ENCODE measurements at regions not wholly inside any gene's neighbourhood (a gene's known extent, or its start where the extent isn't known, plus 50 kb on each side); places are given as distances from the start of the nearest gene placed in this dataset.
A peak's percentile ranks its signal among the peaks of the same experiment; 100 is the strongest.

DNA sequence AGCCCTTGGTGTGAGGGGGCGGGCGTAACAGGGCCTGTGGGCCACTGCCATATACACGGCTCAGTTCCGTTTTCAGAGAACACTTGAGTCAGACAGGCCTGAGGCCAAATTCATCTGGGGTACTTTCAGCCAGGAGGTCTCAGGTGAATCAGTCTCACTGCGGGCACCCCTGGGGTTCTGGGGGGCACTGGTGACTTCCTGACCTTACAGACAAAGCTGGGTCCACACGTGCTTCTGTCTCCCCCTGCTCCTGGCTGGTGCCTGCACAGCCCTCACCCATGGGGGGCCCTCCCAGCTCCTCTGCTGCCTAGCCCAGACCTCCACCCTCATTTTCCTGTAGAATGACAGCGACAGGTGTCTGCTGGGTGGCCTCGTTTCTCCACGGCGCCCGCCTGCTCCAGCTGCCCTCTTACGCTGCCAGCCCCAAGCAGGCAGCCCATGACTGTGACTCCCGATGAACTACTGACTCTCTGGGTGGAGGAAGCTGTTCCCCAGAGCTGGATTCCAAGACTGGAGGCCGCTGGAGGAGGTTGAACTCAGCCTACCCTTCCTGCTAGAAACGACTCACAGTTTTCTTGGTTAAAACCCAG lies 374.1 kb upstream of the IRX4 start:
- no peaks in the 10 kb centered on the region for H3K9me3 ChIP-seq
- no peak overlapping the region for H3K4me3 ChIP-seq
- H3K27me3 ChIP-seq (replicated peaks; ENCODE audit: insufficient read depth) = no peaks in the 10 kb centered on the region
- no peaks in the 10 kb centered on the region for H3K36me3 ChIP-seq
- DNase-seq (ENCODE audit: low spot score) = no peak
- 85% methylated on average over 14 of the region's 15 CpGs for WGBS
- H3K4me1 ChIP-seq (replicated peaks) = no peaks in the 10 kb centered on the region
- H3K27ac ChIP-seq = no peak overlapping the region
- TF ChIP-seq POLR2A (IDR thresholded peaks at IDR 0.05) (no peak), POLR2AphosphoS5 (IDR thresholded peaks at IDR 0.05) (no peak)
- TF ChIP-seq, protein P1, sequence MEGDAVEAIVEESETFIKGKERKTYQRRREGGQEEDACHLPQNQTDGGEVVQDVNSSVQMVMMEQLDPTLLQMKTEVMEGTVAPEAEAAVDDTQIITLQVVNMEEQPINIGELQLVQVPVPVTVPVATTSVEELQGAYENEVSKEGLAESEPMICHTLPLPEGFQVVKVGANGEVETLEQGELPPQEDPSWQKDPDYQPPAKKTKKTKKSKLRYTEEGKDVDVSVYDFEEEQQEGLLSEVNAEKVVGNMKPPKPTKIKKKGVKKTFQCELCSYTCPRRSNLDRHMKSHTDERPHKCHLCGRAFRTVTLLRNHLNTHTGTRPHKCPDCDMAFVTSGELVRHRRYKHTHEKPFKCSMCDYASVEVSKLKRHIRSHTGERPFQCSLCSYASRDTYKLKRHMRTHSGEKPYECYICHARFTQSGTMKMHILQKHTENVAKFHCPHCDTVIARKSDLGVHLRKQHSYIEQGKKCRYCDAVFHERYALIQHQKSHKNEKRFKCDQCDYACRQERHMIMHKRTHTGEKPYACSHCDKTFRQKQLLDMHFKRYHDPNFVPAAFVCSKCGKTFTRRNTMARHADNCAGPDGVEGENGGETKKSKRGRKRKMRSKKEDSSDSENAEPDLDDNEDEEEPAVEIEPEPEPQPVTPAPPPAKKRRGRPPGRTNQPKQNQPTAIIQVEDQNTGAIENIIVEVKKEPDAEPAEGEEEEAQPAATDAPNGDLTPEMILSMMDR (IDR thresholded peaks at IDR 0.05) = no peak
- intact Hi-C loops (cut with DNase I) = no loop called here

DNA sequence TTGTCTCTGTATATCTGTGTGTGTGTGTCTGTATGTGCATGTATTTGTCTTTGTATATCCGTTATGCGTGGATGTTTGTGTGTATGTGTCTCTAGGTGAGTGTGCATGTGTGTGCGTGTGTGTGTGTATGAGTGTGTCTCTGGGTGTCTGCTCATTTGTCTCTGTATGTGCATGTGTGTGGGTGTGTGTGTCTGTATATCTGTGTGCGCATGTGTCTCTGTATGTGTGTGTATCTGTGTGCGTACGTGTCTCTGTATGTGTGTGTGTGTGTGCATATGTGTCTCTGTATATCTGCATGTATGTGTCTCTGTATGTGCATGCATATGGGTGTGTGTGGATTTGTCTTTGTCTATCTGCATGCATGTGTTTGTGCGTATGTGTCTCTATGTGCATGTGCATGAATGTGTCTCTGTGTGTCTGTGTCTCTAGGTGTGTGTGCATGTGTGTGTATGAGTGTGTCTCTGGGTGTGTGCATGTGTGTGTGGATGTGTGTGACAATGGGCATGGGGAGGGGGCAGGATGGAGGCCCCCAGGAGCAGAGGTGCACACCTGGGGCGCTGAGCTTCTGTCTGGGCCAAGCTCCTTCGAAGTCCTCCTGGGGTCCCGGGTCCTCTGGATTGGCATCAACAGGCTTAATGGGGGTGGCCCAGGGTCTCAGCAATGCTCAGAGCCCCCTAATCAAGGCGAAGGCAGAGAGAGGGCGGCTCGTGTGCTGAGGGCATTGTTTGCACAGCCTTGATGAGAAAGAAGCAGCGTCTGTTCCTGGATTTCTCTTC lies 373.4 kb upstream of the IRX4 start:
- TF ChIP-seq, protein P1 (IDR thresholded peaks at IDR 0.05) = no peak
- no peak for TF ChIP-seq POLR2AphosphoS5 (IDR thresholded peaks at IDR 0.05)
- no peak for TF ChIP-seq POLR2A (IDR thresholded peaks at IDR 0.05)
- no peak for DNase-seq (ENCODE audit: low spot score)
- Histone ChIP-seq H3K4me3 (no peak overlapping the region), H3K36me3 (no peaks in the 10 kb centered on the region), H3K4me1 (replicated peaks) (no peaks in the 10 kb centered on the region), H3K9me3 (no peaks in the 10 kb centered on the region), H3K27me3 (replicated peaks; ENCODE audit: insufficient read depth) (no peaks in the 10 kb centered on the region), H3K27ac (no peak overlapping the region)
- intact Hi-C loops (cut with DNase I) = no loop called here
- WGBS = 83% methylated on average over 14 of the region's 14 CpGs

DNA sequence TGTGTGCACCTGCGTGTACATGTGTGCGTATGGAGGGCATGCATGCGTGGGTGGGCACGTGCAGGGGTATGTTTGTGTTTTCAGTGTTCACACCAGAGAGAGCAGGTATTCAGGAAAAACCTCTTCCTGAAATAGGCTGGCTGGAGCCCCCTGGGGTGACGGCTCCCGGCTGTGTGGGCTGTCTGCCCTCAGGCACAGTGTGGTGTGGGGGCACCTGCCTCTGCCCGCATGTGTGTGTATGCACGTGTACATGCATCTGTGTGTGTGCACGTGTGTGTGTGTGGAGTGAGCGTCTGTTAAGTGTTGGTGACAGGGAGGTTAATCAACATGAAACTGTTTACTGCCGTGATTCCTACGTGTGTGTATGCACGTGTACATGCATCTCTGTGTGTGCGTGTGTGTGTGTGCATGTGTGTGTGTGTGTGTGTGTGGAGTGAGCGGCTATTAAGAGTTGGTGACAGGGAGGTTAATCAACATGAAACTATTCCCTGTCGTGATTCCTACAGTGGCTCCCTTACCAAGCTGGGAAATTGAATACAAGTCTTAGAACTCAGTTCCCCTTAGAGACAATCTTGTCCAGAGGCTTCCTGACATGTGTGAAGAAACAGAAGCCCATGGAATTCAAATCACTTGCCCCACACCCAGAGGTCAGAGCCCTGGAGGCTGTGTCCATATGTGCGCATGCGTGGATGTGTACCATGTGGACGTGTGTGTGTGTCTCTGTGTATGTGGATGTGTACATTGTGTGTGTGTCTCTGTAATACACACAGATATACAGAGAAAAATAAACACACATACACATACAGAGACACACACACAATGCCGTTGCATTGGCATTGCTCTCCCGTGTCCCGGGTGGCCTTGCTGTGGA lies 372.4 kb upstream of the IRX4 start:
- no peak overlapping the region for H3K27ac ChIP-seq
- no peak overlapping the region for H3K4me3 ChIP-seq
- no peak for TF ChIP-seq POLR2A (IDR thresholded peaks at IDR 0.05)
- TF ChIP-seq POLR2AphosphoS5 (IDR thresholded peaks at IDR 0.05) = no peak
- TF ChIP-seq, protein P1 (IDR thresholded peaks at IDR 0.05) = no peak
- no peaks in the 10 kb centered on the region for H3K4me1 ChIP-seq (replicated peaks)
- WGBS = 85% methylated on average over 22 of the region's 22 CpGs
- H3K36me3 ChIP-seq = no peaks in the 10 kb centered on the region
- no peak for DNase-seq (ENCODE audit: low spot score)
- no peaks in the 10 kb centered on the region for H3K9me3 ChIP-seq
- H3K27me3 ChIP-seq (replicated peaks; ENCODE audit: insufficient read depth) = no peaks in the 10 kb centered on the region
- intact Hi-C loops (cut with DNase I) = no loop called here

DNA sequence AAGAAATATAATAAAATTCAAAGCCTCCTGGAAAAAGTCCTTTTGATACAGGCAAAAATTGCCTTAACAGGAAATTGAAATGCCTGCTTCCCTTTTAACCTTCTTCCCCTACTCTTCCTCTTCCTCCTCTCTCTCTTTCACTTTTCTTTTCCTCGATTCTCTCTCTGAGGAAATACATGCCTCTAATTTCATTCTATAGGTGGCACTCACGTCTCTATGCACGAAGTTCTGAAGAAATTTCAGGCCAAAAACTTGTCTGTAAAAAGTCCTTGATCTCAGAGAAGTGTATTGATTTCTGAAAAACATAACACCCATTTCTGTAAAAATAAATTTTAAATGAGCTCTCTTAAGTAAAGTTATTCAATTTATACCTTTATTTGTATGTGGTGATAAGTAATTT lies 371.7 kb upstream of the IRX4 start:
- intact Hi-C loops (cut with DNase I) = no loop called here
- 48% methylated on average over 3 of the region's 3 CpGs for WGBS
- H3K4me3 ChIP-seq = no peak overlapping the region

More for the DNA sequence above, 371.7 kb upstream of the IRX4 start:
- Histone ChIP-seq H3K9me3 (no peaks in the 10 kb centered on the region), H3K27me3 (replicated peaks; ENCODE audit: insufficient read depth) (no peaks in the 10 kb centered on the region), H3K27ac (no peak overlapping the region), H3K4me1 (replicated peaks) (no peaks in the 10 kb centered on the region), H3K36me3 (no peaks in the 10 kb centered on the region)
- no peak for DNase-seq (ENCODE audit: low spot score)
- TF ChIP-seq, protein P1 (IDR thresholded peaks at IDR 0.05) = peak in 1 of 4 experiments; percentile 15
- TF ChIP-seq POLR2A (IDR thresholded peaks at IDR 0.05) = no peak
